Peyer's patch (tissue), 4 donors: ENCODE measurements at regions not wholly inside any gene's neighbourhood (a gene's known extent, or its start where the extent isn't known, plus 50 kb on each side); places are given as distances from the start of the nearest gene placed in this dataset.
"Not testable (repeated sequence)": the region's sequence is repeated elsewhere in the genome, so short reads cannot be mapped to it uniquely, and the experiment has no call there.

Experiments used
- DNase-seq, 3 donors: peaks; one replicate each; pipeline ENCODE4 v3.0.0-alpha.2; 2017 to 2019
- H3K27ac ChIP-seq, 4 donors: fragments of 200-600 bp; sonication (generic); one replicate each; pipeline ENCODE4 v1.5.1; 2016 to 2019
- H3K27me3 ChIP-seq, 2 donors: fragments of 200-600 bp; sonication (generic); one replicate each; pipeline ENCODE4 v1.5.1; 2019
- H3K36me3 ChIP-seq, 3 donors: fragments of 200-600 bp; sonication (generic); one replicate each; pipeline ENCODE4 v1.5.1; 2016 to 2019
- H3K4me1 ChIP-seq, 4 donors: fragments of 200-600 bp; sonication (generic); one replicate each; pipeline ENCODE4 v1.5.1; 2016 to 2019
- H3K4me3 ChIP-seq, 4 donors: fragments of 200-600 bp; sonication (generic); 1 replicate in 3 of 4; 2 replicates in 1 of 4; pipeline ENCODE4 v1.5.1; 2016 to 2019; ENCODE audit warnings: mild to moderate bottlenecking in 1 of 4
- H3K9me3 ChIP-seq, 4 donors: fragments of 200-600 bp; sonication (generic); one replicate each; pipeline ENCODE4 v1.5.1; 2016 to 2019; ENCODE audit warnings: mild to moderate bottlenecking in 1 of 4
- CTCF ChIP-seq, 6 experiments: fragments of 450-650 bp in 4 of 6; fragments of 200-600 bp in 2 of 6; sonication (generic) in 1 of 6; IDR thresholded peaks; one replicate each; pipeline ENCODE4 v1.5.1; 2017 to 2019; ENCODE audit warnings: antibody characterized with exemption in 6 of 6, mild to moderate bottlenecking in 3 of 6, moderate library complexity in 1 of 6
- POLR2A ChIP-seq, 2 donors: fragments of 450-650 bp; IDR thresholded peaks; one replicate each; pipeline ENCODE4 v1.5.1; 2017; ENCODE audit warnings: antibody characterized with exemption in 2 of 2, mild to moderate bottlenecking in 2 of 2, moderate library complexity in 2 of 2

DNA sequence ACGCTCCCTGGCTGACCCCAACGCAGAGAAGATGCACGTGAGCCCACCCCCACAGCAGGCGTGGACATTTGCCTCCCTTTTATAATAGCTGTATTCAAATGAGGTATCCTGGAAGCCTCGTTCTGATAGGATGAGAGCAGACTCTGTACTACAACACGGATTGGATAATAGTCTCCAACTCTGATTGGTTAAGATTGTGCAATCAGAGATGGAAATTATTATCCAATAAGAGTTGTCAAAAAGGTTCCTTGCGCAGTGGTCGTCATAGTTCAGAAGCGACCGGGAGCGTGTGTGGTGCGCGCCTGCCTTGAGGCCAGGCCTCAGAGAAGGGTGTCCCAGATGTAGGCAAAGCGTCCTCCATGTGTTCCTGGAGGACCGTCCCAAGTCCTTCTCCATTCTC, 104.6 kb downstream of the USP22 start:
- Histone ChIP-seq H3K4me1 (peaks cover 0 to 11% (median 0%) of the 10 kb centered on the region in 4 donors), H3K4me3 (no peak overlapping the region), H3K9me3 (no peaks in the 10 kb centered on the region), H3K27me3 (no peaks in the 10 kb centered on the region), H3K27ac (no peak overlapping the region), H3K36me3 (no peaks in the 10 kb centered on the region)
- no peak for TF ChIP-seq CTCF (IDR thresholded peaks at IDR 0.05)
- TF ChIP-seq POLR2A (IDR thresholded peaks at IDR 0.05), result no peak
- no peak for DNase-seq

GRCh38 chr17:20938988-20939615, 103.7 kb downstream of the USP22 start:
- no peak for DNase-seq
- H3K27ac ChIP-seq, result no peak overlapping the region
- H3K4me1 ChIP-seq, result peaks cover 0 to 11% (median 0%) of the 10 kb centered on the region in 4 donors
- H3K27me3 ChIP-seq, result no peaks in the 10 kb centered on the region
- TF ChIP-seq POLR2A (IDR thresholded peaks at IDR 0.05) (no peak), CTCF (IDR thresholded peaks at IDR 0.05) (no peak)
- H3K36me3 ChIP-seq, result no peaks in the 10 kb centered on the region
- H3K9me3 ChIP-seq, result no peaks in the 10 kb centered on the region
- H3K4me3 ChIP-seq, result no peak overlapping the region

DNA sequence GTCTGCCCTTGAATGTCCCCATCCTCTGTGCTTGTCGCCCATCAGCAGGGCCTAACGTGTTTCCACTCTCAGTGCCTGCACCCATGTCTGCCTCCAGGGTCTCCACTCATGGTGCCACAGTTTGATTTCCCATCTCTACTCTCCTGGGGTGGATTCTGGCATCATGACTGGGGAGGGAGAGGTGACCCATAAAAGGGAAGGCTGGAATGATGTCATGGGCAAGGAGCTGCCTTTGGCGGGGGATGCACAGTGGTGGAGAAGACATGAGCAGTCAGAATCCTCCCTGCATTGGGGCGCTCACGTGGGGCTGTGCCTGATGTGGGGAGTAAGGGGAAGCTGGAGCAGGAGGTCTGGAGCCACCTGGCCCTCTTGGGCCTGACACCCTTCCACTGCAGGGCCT, 100.9 kb downstream of the USP22 start:
- H3K36me3 ChIP-seq, result no peaks in the 10 kb centered on the region
- no peak for DNase-seq
- H3K27ac ChIP-seq, result no peak overlapping the region
- H3K27me3 ChIP-seq, result no peaks in the 10 kb centered on the region
- no peaks in the 10 kb centered on the region for H3K9me3 ChIP-seq
- H3K4me1 ChIP-seq, result peaks cover 0 to 4% (median 0%) of the 10 kb centered on the region in 4 donors
- TF ChIP-seq CTCF (IDR thresholded peaks at IDR 0.05) (no peak), POLR2A (IDR thresholded peaks at IDR 0.05) (no peak)
- no peak overlapping the region for H3K4me3 ChIP-seq

DNA sequence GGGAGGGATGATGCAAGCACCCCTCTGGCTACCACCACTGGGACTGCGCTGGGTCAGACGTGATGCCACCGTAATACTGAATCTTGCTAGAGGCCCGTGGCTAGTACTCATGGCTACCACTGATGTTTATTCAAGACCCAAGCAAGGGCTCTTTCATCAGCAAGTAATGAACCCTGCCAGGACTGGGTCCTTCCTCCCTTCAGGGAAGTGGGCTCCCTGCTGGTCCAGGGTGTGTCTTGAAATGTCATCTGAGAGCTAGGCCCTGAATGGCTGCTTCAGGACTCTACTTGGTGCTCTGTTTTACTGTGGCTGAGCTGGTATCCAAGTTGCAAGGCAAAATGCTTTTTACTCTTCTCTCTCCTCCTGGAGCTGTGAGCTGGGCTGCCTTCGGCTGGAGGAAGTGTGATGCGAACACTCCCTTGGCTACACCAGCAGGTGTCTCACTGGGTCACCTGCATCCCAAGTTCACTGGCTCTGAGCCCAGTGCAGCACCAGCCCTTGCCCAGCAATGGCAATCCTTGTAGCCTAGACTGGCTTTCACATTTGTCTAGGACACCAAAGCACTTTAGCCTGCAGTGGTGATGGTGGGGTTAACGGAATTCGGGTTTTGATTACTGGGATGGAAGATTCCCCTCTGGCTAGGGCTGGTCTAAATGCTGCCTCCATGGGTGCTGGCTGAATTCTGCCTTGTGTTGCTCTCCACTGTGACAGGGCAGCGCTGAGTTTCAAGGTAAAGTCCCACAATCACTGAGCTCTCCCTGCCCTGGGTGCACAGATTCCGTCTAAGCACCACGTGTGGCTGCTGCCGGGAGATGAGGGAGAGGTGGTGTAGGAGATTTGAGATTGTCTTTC, 98.6 kb downstream of the USP22 start:
- H3K27me3 ChIP-seq, result no peaks in the 10 kb centered on the region
- H3K4me1 ChIP-seq, result no peaks in the 10 kb centered on the region
- H3K9me3 ChIP-seq, result no peaks in the 10 kb centered on the region
- no peak overlapping the region for H3K4me3 ChIP-seq
- H3K27ac ChIP-seq, result no peak overlapping the region
- H3K36me3 ChIP-seq, result no peaks in the 10 kb centered on the region
- TF ChIP-seq CTCF (IDR thresholded peaks at IDR 0.05), result peak in 4 of 6 experiments; percentile 35 to 75 (median 70)
- no peak for TF ChIP-seq POLR2A (IDR thresholded peaks at IDR 0.05)
- peak in 2 of 3 donors; percentile 70 to 73 for DNase-seq

GRCh38 chr17:20947708-20948107, 95.1 kb downstream of the USP22 start:
- not testable (repeated sequence) for H3K27me3 ChIP-seq, H3K27ac ChIP-seq, DNase-seq, H3K9me3 ChIP-seq, H3K4me1 ChIP-seq, H3K4me3 ChIP-seq, H3K36me3 ChIP-seq
